ENCODE measurements at regions not wholly inside any gene's neighbourhood (a gene's known extent, or its start where the extent isn't known, plus 50 kb on each side); places are given as distances from the start of the nearest gene placed in this dataset.

GRCh38 chr11:92625894-92626293, 343.6 kb upstream of the MTNR1B start:
- TF ChIP-seq ZFX (IDR thresholded peaks at IDR 0.05; ENCODE audit: borderline replicate concordance) (no peak), CTCF (IDR thresholded peaks at IDR 0.05) (no peak)

DNA sequence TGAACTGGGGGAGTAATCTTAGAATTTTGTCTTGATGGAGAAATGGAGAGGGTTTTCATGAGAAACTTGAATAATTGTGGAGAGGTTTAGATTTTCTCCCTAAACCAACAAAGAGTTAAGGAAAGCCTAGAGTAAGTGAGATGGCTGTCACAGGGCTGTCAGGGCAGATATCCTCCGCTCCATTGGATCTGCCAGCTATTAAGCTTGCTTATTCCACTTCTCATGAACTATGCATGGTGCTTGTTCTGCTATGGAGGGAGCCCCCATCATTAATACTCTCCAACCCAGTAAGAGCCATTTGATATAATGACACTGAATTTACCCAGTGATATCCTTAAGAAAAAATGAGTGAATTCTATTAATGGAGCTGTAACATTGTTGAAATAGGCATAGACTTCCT, 342.8 kb upstream of the MTNR1B start:
- no peak for TF ChIP-seq ZFX (IDR thresholded peaks at IDR 0.05; ENCODE audit: borderline replicate concordance)
- TF ChIP-seq CTCF (IDR thresholded peaks at IDR 0.05), result no peak
- H3K27ac ChIP-seq, result no peak overlapping the region

More at GRCh38 chr11:92625894-92626293, 343.6 kb upstream of the MTNR1B start:
- H3K27ac ChIP-seq, result no peak overlapping the region

- TF ChIP-seq ZFX (IDR thresholded peaks at IDR 0.05; ENCODE audit: borderline replicate concordance) (no peak), CTCF (IDR thresholded peaks at IDR 0.05) (no peak)
These were observed 341.7 kb upstream of the MTNR1B start for GRCh38 chr11:92627615-92628256.

DNA sequence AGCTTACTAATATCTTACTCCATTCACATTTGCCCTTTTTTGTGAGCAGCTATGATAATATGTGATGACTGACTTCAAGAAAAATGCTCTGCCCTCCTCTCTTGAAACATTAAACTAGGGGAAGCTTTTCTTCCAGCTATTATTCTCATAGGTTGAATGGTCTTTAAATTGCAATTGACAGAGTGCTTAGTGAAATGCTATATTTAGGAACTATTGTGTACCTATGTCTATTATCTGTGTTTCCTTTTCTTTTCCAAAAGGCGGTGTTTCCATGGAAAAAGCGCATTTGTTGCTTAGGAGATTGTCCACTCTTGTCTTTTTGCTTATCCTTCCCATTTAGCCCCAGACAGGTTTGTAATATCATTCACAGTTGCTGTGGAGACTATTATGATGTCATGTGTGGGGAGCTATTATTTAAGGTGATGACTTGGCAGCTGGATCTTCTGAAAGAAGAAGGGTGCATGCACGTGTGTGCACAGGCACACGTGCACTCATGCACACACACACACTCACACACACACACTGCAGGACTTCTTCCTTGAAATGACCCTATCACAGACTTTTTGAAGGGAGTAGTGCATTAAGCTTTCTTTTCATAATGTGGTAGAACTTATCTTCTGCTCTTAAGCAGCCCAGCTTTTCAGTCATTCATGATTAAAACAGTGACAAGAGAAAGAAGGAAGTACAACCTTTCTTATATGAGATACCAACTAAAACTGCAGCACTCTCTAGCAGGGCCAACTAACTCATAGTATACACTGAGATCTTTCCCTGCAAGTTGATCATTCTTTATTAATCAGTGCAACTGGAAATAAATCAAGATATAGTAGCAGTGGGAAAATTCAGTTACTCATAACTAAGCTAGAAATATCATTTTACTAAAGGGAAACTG, 340.8 kb upstream of the MTNR1B start:
- no peak overlapping the region for H3K27ac ChIP-seq
- no peak for TF ChIP-seq ZFX (IDR thresholded peaks at IDR 0.05; ENCODE audit: borderline replicate concordance)
- no peak for TF ChIP-seq CTCF (IDR thresholded peaks at IDR 0.05)

More at GRCh38 chr11:92627615-92628256, 341.7 kb upstream of the MTNR1B start:
- H3K27ac ChIP-seq, result no peak overlapping the region

- H3K27ac ChIP-seq, result no peak overlapping the region
- no peak for TF ChIP-seq CTCF (IDR thresholded peaks at IDR 0.05)
These were observed 337.0 kb upstream of the MTNR1B start for GRCh38 chr11:92632495-92632894.

GRCh38 chr11:92633820-92634219, 335.6 kb upstream of the MTNR1B start:
- H3K27ac ChIP-seq, result no peak overlapping the region
- no peak for TF ChIP-seq CTCF (IDR thresholded peaks at IDR 0.05)
- TF ChIP-seq ZFX (IDR thresholded peaks at IDR 0.05; ENCODE audit: borderline replicate concordance), result no peak
